ENCODE measurements at regions not wholly inside any gene's neighbourhood (a gene's known extent, or its start where the extent isn't known, plus 50 kb on each side); places are given as distances from the start of the nearest gene placed in this dataset.
A peak's percentile ranks its signal among the peaks of the same experiment; 100 is the strongest.

DNA sequence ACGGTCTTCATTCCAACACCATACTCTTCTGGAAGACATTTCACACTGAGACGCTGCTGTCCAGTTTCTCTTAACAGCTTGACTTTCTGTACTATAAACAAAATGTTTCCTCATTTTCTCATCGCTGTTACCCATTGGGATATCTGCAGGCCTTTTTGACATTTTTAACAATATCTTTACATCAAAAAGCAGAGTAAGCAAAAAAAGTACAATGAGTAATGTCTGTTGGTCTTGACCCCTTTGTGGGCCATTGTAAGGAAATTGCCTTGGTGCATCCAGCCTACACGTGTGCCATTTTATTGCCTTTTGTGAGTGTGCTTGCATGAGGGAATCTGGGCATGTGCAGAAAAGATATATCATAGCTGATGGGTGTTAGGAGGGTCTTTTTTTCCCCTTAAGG lies 129.1 kb upstream of the MANEA start (continued):
- TF ChIP-seq RBFOX2 (IDR thresholded peaks at IDR 0.05; ENCODE audit: low read depth, low read length): no peak

DNA sequence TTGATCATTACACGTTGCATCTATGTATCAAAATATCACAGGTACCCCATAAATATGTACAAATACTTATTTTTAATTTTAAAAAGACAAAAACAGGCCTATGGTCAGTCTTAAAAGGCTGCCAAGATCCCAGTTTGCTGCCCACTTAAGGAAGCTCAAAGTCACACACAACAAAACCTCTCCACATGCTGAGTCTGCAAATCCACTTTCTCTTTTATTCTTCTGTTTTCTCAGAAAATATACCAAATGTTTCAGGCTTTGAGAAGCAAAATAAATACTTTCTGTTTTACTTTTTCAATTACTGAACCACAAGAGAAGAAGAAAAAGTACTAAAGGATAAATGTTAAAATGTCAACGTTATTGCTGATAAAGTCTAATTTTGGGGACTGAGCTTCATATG lies 107.8 kb upstream of the MANEA start:
- no peaks in the 10 kb centered on the region for H3K27me3 ChIP-seq (ENCODE audit: control insufficient read depth in 2 of 2, insufficient read depth in 2 of 2, low read length in 2 of 2)
- FAIRE-seq (no peak), DNase-seq (ENCODE audit: extremely low read depth in 1 of 4, low spot score in 3 of 4) (no peak), ATAC-seq (no peak)
- no peaks in the 10 kb centered on the region for H3K79me2 ChIP-seq (ENCODE audit: control insufficient read depth, insufficient read depth, low read length)
- no peak overlapping the region for H3K27ac ChIP-seq (ENCODE audit: extremely low read depth, low read depth, low read length)
- TF ChIP-seq, protein P1, sequence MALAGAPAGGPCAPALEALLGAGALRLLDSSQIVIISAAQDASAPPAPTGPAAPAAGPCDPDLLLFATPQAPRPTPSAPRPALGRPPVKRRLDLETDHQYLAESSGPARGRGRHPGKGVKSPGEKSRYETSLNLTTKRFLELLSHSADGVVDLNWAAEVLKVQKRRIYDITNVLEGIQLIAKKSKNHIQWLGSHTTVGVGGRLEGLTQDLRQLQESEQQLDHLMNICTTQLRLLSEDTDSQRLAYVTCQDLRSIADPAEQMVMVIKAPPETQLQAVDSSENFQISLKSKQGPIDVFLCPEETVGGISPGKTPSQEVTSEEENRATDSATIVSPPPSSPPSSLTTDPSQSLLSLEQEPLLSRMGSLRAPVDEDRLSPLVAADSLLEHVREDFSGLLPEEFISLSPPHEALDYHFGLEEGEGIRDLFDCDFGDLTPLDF (CRISPR knock-in tag; IDR thresholded peaks at IDR 0.05): no peak
- TF ChIP-seq ZNF766 (CRISPR knock-in tag; conservative IDR thresholded peaks at IDR 0.05): no peak
- peak; percentile 34 for TF ChIP-seq MAFF (IDR thresholded peaks at IDR 0.05; ENCODE audit: low read length)
- peak; percentile 24; the same call in 1 of the 2 replicates for TF ChIP-seq C11orf30 (IDR thresholded peaks at IDR 0.05; ENCODE audit: low read depth)
- no peak for TF ChIP-seq ZNF174 (CRISPR knock-in tag; IDR thresholded peaks at IDR 0.05)
- TF ChIP-seq, protein P2, sequence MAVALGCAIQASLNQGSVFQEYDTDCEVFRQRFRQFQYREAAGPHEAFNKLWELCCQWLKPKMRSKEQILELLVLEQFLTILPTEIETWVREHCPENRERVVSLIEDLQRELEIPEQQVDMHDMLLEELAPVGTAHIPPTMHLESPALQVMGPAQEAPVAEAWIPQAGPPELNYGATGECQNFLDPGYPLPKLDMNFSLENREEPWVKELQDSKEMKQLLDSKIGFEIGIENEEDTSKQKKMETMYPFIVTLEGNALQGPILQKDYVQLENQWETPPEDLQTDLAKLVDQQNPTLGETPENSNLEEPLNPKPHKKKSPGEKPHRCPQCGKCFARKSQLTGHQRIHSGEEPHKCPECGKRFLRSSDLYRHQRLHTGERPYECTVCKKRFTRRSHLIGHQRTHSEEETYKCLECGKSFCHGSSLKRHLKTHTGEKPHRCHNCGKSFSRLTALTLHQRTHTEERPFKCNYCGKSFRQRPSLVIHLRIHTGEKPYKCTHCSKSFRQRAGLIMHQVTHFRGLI (CRISPR knock-in tag; IDR thresholded peaks at IDR 0.05): no peak
- no peak for TF ChIP-seq ZBTB1 (CRISPR knock-in tag; IDR thresholded peaks at IDR 0.05; ENCODE audit: borderline replicate concordance, low read depth)
- peak; percentile 39; the same call in 1 of the 2 replicates for TF ChIP-seq ZNF316 (IDR thresholded peaks at IDR 0.05)
- TF ChIP-seq, protein P3, sequence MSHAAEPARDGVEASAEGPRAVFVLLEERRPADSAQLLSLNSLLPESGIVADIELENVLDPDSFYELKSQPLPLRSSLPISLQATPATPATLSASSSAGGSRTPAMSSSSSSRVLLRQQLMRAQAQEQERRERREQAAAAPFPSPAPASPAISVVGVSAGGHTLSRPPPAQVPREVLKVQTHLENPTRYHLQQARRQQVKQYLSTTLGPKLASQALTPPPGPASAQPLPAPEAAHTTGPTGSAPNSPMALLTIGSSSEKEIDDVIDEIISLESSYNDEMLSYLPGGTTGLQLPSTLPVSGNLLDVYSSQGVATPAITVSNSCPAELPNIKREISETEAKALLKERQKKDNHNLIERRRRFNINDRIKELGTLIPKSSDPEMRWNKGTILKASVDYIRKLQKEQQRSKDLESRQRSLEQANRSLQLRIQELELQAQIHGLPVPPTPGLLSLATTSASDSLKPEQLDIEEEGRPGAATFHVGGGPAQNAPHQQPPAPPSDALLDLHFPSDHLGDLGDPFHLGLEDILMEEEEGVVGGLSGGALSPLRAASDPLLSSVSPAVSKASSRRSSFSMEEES (CRISPR knock-in tag; IDR thresholded peaks at IDR 0.05): no peak
- TF ChIP-seq TAL1 (IDR thresholded peaks at IDR 0.05): no peak
- TF ChIP-seq PHF8 (IDR thresholded peaks at IDR 0.05; ENCODE audit: borderline replicate concordance, low read length): no peak
- TF ChIP-seq ZNF224 (CRISPR knock-in tag; IDR thresholded peaks at IDR 0.05): no peak
- TF ChIP-seq, protein P4, sequence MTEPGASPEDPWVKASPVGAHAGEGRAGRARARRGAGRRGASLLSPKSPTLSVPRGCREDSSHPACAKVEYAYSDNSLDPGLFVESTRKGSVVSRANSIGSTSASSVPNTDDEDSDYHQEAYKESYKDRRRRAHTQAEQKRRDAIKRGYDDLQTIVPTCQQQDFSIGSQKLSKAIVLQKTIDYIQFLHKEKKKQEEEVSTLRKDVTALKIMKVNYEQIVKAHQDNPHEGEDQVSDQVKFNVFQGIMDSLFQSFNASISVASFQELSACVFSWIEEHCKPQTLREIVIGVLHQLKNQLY (CRISPR knock-in tag; conservative IDR thresholded peaks at IDR 0.05): no peak
- no peak for TF ChIP-seq ZNF41 (CRISPR knock-in tag; conservative IDR thresholded peaks at IDR 0.05)
- TF ChIP-seq KDM4B (IDR thresholded peaks at IDR 0.05; ENCODE audit: borderline replicate concordance in 2 of 2, low read depth in 1 of 2): no peak
- in situ Hi-C loops (cut with MboI): no loop called here
- no TSS peak for BruUV-seq (replicated peaks)
- H2AFZ ChIP-seq (ENCODE audit: low read depth, low read length): no peak overlapping the region
- intact Hi-C loops (cut with micrococcal nuclease): no loop called here
- no peaks in the 10 kb centered on the region for H3K9me1 ChIP-seq (ENCODE audit: control insufficient read depth, insufficient read depth, low read length)
- no peaks in the 10 kb centered on the region for H4K20me1 ChIP-seq (replicated peaks; ENCODE audit: control insufficient read depth, insufficient read depth, low read length)
- no peak overlapping the region for H3K4me3 ChIP-seq
- H3K4me2 ChIP-seq (ENCODE audit: insufficient read depth, low read length): no peak overlapping the region
- no peaks in the 10 kb centered on the region for H3K4me1 ChIP-seq (replicated peaks in 1 of 2; ENCODE audit: control insufficient read depth in 2 of 2, insufficient read depth in 2 of 2, low read length in 2 of 2)
- H3K36me3 ChIP-seq (ENCODE audit: control insufficient read depth, insufficient read depth, low read length): no peaks in the 10 kb centered on the region
- H3K9ac ChIP-seq (ENCODE audit: insufficient read depth in 1 of 2, low read depth in 2 of 2, low read length in 2 of 2): no peak overlapping the region
- H3K9me3 ChIP-seq (replicated peaks; ENCODE audit: control insufficient read depth, insufficient read depth, low read depth, low read length): no peaks in the 10 kb centered on the region
- ChIA-PET POLR2A (no interaction called here), CTCF (ENCODE audit: low intra/inter-chr PET ratio) (no interaction called here)
- 3% methylated on average over 2 of the region's 2 CpGs for WGBS (ENCODE audit: insufficient coverage, low coverage, missing lambda C conversion rate)
